Lower leg skin (tissue), 3 donors: ENCODE measurements at regions not wholly inside any gene's neighbourhood (a gene's known extent, or its start where the extent isn't known, plus 50 kb on each side); places are given as distances from the start of the nearest gene placed in this dataset.

ENCODE experiments used
- POLR2A ChIP-seq, 2 donors: fragments of 450-650 bp; IDR thresholded peaks; one replicate each; pipeline ENCODE4 v1.6.1; 2016 to 2017; ENCODE audit warnings: antibody characterized with exemption in 2 of 2, mild to moderate bottlenecking in 1 of 2, moderate library complexity in 1 of 2
- TF ChIP-seq, protein P1 (sequence below), 3 donors: fragments of 450-650 bp; IDR thresholded peaks; one replicate each; pipeline ENCODE4 v1.5.1; 2016; ENCODE audit warnings: antibody characterized with exemption in 3 of 3, mild to moderate bottlenecking in 3 of 3, moderate library complexity in 2 of 3

- no peak for TF ChIP-seq POLR2A (IDR thresholded peaks at IDR 0.05)
- TF ChIP-seq, protein P1, sequence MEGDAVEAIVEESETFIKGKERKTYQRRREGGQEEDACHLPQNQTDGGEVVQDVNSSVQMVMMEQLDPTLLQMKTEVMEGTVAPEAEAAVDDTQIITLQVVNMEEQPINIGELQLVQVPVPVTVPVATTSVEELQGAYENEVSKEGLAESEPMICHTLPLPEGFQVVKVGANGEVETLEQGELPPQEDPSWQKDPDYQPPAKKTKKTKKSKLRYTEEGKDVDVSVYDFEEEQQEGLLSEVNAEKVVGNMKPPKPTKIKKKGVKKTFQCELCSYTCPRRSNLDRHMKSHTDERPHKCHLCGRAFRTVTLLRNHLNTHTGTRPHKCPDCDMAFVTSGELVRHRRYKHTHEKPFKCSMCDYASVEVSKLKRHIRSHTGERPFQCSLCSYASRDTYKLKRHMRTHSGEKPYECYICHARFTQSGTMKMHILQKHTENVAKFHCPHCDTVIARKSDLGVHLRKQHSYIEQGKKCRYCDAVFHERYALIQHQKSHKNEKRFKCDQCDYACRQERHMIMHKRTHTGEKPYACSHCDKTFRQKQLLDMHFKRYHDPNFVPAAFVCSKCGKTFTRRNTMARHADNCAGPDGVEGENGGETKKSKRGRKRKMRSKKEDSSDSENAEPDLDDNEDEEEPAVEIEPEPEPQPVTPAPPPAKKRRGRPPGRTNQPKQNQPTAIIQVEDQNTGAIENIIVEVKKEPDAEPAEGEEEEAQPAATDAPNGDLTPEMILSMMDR (IDR thresholded peaks at IDR 0.05): no peak
Measured at GRCh38 chr10:28135258-28135657, 136.4 kb upstream of the ODAD2 start.
